ENCODE measurements at regions not wholly inside any gene's neighbourhood (a gene's known extent, or its start where the extent isn't known, plus 50 kb on each side); places are given as distances from the start of the nearest gene placed in this dataset.

DNA sequence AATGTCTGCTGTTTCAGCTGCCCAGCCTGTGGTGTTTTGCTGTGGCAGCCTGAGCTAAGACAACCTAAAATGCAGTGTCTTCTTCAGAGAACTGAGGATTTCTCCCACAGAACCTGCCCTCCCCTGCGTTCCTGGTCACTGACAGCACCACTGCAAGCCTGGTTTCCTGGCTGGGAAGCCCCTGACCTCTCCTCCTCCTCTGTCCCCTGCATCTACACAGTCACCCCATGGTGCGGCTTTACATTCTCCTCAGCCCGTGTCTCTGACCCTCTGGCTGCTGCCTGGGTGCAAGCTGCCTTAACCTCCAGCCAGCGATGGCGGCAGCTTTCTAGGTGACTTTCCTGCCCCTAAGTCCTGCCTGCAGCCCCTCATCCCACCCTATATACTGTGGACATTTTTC is 337.3 kb upstream of the ZNF32 start:
- DNase-seq: no peak

DNA sequence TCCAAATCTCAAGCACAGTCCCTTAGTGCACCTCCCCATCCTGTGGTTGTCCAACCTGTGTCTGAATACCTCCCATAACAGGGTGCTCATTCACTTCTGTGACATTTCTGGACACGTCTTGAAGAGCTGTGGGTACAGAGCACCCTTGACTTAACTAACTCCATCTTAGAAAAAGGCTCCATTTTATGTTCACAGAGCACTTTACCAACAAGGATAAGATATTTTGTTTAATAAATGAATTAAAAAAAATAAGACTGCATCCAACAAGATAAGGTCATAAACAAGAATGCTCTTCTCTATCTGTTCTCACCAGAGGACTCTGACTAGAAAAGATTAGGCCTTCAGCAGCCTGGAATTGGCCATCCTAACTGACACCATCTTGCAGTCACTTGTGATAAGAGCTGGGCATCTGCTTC is 335.2 kb upstream of the ZNF32 start:
- no peak for DNase-seq

DNA sequence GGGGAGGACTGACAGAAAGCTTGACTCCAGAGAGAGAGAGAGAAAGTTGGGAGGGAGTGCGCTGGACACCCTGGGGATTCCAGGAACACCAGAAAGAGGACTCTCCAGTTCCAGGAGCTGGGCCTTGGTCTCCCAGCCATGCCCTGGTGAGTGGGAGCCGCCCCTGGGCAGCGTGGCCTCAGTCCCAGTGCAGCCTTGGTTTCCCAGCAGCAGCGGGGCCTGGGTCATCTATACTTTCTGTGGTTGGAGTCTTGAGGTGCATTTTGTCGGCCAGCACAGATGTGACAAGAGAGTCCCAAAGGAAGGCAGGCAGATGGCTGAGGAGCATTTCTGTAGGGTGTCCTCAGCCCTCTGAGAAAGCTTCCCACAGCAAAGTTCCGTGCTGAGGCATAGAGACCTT is 334.7 kb upstream of the ZNF32 start:
- no peak for DNase-seq

DNA sequence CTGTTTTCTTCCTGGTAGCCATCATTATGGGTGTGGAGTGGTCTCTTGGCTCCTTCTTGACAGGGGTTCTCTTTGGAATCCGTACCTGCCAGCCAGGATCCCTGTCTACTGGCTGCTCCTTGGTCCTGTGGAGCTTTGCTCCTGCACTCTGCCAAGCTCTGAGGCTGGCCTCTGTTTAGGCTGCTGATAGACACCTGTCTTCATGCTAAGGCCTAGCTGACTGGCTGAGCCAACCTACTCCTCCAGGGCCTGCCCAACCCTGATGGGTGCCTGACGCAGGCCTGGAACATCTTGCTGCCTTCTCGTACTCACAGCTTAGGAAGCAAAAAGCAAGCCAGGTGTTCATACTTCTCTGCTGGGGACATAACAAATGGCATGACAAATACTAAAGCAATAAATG is 333.6 kb upstream of the ZNF32 start:
- no peak for DNase-seq

DNA sequence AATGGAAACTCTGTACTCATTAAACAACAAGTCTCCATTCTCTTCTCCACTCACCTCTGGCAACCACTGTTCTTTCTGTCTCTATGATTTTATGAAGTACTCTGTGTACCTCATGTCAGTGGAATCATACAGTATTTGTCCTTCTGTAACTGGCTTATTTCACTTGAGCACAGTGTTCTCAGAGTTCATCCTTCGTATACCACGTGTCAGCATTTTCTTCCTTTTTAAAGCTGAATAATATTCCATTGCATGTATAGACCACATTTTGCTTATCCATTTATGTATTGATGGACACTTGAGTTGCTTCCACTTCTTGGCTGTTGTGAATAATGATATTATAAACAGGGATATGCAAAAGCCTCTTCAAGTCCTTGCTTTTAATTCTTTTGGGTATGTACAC is 333.0 kb upstream of the ZNF32 start:
- no peak for DNase-seq

DNA sequence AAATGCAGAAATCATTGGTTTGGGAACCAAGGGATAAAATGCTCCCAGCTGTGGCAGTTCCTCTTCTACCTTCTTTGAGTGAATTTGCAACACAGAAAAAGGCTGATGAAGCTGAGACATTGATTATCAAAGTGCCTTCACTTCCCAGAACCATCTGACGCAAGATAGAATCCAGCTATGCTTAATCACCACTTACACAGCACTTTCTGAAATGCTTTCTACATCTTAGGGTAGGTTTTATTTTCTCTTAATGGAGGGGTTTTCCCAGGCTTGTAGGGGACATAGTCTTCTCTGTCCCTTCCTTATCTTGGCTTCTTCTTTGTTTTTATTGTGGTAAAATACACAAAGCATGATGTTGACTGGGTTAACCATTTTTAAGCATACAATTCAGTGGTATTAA is 332.6 kb upstream of the ZNF32 start:
- no peak for DNase-seq

DNA sequence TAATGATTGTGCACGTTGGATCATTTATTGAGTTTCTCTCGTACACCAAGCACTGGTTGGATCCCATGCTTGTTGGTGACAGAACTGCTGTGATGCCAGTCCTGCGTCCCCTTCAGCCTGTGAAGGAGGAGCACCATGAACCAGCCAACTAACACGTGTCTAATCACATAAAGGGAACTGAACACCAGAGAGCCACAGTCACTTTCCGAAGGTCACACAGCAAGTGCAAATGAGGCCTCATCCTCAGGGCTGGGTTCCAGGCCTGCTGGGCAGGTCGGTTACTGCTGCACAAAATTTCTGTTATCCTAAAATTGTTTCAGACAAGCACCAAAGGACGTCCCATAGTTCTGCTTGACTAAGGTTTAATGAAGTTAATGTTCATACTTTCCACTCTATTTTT is 332.0 kb upstream of the ZNF32 start:
- no peak for DNase-seq

DNA sequence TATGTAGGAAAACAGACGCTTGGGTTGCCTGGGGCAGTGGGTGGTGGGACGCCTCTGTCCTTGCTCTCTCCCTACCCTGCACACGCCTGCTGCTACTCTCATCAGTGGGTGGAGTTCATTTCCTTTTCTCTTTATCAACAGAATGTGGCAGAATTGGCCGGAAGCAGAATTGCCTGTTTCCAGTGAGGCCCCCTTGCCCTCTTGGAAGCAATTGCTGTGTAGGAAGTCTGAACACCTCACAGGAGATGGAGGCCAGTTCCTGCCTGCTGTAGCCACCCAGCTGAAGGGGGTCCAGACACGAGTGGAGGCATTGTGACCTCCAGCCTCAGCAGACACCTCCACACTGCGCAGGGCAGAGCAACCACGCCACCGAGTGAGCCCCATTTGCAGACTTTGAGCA is 331.6 kb upstream of the ZNF32 start:
- no peak for DNase-seq

DNA sequence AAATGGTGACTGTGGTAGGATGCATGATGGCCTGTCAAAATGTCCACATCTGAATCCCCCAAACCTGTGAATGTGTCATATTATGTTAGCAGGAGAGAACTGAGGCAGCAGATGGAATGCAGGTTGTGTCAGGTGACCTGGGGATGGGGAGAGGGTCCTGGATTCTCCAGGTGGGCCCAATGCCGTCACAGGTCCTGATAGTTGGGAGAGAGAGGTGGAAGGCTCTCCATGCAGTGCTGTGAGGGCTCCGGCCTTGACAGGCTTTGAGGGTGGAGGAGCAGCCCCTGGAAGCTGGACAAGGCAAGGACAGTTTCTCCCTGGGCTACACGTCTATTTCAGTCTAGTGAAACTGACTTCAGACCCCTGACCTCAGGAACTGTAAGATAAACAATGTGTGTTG is 330.9 kb upstream of the ZNF32 start:
- DNase-seq: no peak

DNA sequence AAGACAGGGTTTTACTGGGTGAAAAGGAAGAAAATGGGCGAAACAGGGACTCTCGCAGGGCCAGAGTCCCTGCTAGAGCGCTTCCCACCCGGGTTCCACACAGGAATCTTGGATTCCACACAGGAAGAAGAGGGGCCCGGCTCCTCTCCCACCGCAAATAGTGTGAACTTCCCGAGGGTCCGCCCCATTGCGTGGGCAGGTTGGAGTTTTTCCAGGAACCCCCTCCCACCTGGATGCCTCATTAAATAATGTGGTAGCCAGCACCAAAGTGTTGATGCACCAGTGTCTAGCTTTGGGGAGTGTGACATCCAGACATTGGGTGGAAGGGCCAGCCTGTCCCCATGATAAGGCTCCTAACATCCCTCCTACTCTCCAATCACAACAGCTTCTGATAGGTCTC is 330.3 kb upstream of the ZNF32 start:
- no peak for DNase-seq

DNA sequence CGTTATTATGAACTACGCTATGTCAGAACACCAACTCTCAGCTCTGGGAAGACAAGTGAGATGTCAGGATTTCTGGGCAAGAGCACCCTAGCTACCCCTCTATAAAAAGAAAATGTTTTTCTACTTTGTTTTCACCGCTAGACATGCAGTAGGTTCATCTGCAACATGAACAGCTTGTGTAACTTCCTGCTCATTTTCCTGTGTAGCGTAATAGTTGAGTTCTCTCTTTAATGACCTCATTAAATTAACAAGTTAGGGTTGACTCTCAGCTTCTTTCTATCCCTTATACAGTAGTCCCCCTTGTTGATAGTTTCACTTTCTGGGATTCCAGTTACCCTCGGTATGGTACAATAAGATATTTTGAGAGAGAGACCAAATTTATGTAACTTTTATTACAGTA is 329.4 kb upstream of the ZNF32 start:
- no peak for DNase-seq

DNA sequence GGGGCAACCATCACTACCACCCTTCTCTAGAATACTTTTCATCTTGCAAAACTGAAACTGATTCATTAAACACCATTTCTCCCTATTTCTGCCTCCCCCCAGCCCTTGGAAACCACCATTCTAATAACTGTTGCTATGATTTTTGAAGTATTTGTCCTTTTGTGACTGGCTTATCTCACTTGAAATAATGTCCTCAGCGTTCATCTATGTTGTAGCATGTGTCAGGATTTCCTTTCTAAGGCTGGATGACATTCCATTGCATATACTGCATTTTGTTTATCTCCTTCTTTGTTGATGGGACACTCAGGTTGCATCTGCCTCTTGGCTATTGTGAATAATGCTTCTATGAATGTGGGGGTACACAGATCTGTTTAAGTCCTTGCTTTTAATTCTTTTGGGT is 327.6 kb upstream of the ZNF32 start:
- no peak for DNase-seq

DNA sequence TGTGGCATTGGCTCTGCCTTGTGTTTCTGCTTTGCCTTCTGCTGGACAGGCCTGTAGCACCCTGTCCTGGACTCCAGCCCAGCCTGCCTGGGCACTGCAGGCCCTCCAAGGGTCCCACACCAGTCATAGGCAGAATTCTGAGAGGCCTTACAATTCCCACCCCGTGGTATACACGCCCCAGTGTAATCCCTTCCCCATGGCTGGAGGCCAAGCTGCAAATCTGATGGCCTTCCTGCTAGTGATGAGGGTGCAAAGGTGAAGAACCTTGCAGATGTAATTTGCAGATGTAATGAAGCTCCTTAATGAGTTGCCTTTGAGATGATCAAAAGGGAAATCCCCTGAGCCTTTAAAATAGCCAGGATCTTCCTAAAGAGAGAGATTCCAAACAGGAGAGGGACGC is 325.1 kb upstream of the ZNF32 start:
- DNase-seq: no peak

DNA sequence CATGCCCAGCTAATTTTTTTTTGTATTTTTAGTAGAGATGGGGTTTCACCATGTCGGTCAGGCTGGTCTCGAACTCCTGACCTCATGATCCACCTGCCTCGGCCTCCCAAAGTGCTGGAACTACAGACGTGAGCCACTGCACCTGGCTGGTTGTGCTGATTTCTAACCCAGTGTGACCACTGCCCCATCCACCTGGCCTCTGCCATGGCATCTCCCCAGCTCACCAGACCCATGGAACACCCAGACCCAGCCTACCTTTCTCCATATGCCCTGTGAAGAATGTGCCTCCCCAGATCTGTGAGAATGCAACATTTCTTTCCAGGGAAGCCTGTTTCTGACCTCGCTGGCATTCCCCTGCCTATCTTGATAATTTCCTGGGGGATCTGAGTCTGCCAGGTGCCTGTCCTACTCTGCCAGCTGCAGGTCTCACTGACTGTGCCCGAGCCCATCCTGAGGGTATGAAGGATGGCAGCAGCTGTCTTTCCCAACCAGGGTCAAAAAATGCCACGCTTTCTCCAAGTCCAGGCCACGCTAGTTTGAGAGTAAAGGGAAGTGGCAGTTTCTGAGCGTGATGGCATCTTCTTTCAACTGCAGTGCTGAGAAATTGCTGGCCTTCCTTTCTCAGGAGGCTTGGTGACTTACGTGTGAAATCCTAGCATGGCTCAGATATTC is 324.4 kb upstream of the ZNF32 start:
- DNase-seq: no peak

DNA sequence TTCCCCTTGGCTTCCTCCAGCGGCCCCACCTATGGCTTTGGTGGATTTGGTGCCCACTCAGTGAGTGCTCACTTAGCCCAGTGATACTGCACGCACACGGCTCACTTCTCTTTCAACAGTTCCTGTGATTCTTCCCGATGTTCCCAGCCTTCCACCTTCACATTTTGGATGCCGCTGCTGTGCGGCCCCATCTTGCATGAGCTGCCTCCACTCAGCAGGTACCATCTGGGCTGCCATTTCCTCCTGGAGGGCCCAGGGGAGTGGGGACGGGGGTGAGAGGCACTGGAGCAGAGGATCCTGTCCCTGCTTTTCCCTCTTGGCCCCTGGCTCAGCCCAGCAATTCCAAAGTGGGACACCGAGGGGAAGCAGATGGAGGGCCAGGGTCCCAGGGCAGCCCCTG is 323.3 kb upstream of the ZNF32 start:
- DNase-seq: no peak

DNA sequence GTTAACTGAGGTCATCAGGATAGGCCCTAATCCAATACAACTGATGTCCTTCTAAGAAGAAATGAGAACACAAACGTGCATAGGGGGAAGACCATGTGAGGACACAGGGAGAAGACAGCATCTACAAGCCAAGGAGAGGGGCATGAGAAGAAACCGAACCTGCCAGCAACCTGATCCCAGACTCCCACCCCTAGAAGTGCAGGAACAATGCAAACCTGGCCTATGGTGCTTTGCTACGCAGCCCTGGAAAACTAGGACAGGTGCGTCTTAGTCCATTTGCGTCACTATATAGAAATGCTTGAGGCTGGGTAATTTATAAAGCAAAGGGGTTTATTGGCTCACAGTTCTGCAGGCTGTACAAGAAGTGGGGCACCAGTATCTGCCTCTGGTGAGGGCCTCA is 322.6 kb upstream of the ZNF32 start:
- DNase-seq: no peak

DNA sequence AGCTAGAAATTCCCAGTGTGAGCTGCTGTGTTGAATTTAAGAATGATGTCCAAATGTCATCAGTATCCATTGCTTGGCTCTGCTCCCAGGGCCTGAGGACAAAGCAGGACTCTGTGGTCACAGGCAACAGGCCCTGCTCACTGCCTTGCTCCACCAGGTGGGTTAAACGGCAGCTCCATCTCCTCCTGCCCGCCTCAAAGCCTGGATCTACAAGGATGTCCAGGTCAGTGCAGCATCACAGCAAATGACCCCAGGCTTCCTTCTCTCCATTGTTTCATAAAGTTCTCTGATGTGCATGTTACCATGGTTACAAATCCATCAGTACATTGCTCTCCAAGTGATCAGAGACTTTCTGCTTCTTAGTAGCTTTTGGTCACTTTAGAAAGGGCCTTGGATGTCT is 322.0 kb upstream of the ZNF32 start:
- DNase-seq: no peak

DNA sequence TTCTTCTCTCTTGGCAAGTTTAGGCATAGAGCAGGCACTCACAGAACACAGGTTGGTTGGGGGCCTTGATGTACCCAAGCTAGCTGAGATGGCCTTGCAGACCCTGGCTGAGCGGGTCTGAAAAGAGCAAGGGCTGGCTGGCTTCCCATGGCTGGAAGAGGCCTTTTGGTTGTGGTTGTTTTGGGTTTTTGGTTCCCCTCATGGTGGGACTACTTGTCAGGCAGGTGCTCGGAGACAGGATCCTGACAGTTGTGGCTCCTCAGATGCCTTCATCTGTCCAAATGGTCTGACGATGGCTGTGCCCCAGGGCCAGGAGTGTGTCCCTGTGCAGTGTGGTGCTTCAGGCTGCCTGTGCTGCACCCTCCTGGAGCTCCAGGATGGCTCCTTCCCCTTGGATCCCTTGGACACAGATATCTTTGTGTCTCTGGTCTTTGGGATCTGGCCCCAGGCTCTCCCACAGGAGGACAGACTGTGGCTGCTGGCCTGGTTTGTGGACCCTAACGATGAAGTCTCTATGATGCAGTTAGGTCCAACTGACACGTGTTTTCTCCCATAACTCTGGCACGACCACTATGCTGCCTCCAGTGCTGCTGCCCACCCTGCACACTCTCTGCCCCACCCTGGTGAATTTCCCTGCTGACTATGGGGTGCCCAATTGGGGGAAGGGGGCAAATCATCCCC is 321.5 kb upstream of the ZNF32 start:
- DNase-seq: no peak

DNA sequence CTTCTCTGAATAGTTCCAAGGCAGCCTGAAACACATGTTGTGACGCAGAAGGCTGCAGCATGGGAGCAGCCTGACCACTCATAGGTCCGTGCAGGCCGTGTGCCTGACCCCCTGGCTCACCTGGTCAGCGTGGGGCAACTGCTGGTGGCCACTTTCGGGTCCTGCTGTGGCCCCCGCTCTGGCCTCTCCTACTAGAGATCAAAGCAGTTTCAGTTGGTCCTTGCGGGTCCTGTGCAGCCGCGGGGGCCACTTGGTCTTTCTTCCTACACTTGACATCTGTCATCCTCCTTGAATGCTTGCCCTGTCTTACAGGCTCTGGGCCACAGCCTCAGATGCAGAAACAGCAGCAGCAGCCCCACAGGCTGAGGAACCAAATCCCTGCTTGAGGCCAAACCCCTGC is 320.8 kb upstream of the ZNF32 start:
- no peak for DNase-seq

DNA sequence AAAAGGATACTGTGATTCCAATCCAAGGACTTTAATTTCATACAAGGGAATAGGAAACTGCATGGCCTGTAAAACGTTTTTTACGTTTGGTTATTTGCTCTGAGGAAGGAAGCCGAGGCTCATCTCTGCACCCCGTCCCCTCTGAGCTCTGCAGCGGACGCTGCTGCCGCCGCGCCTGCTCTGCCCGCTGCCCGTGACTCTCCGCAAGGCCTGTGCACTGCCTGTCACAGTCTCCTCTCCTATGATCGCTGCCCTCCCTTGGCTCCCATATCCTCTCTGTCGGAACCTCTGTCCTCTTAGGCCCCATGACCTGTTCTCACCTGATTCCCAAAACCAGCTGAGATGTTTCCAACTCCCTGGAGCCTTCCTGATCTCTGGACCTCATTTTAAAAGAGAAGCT is 320.3 kb upstream of the ZNF32 start:
- DNase-seq: no peak

DNA sequence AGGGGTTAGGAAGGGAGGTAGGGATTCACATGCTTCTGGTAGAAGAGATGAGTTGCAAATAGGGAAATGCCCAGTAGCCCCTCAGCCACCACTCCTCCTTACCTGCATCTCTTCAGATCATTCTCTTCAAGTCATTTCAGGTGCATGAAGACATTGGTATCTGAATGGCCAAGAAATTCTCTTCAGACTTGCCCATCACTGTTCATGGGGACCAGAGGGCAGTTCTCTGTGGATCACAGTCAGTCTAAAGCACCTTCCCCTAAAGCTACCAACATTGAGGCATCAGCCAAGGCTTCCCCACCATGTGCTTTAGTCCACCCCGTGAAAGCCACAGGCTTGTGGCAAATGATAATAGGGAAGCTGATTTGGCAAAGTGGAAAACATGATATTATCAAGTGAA is 319.4 kb upstream of the ZNF32 start:
- DNase-seq: no peak

DNA sequence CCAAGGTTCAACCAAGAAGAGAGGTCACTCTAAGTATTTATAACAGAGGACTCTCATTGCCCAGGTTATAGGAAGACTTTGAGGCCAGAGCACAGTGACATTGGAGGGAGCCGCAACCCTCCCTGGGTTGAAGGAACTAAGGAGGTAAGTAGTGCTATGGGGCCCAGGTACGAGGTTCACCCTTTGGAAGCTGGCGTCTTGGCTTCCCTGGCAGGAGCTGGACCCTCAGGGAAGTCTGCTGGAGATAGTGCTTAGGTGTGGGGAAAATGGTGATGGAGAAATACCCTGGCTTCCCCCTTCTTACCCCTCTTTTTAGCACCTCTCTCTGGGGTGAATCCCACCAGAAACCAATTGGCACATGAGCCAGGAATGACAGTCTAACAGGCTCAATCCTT is 317.9 kb upstream of the ZNF32 start:
- no peak for DNase-seq

DNA sequence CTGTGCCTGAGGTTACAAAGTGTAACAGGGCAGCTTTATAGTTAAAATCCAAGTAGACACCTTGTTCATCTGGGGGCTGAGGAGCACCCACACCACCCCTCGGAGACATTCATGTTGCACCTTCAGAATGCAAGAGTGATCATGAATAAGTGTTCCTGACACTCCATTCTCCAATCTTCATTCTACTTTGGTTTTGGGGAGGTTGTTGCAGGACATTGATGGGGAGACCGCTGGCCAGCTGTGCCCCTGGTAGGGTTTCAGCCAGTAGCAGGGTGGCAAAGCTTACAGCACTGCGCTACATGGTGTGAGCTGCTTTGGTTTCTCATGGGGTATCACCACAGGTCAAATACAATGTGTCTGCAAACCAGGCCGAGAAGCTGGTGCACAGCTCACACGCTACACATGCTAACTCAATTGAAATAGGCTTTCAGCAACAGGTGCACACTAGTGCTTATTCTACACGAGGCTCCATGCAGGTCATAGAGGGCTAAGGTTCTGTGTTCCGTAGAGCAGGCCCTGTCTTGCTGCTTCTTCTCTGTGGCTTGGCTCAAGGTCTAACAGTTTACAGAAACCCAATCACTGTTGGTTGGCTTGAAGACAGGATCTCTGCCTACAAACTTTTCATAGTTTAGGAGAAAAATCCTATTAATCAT is 317.4 kb upstream of the ZNF32 start:
- DNase-seq: no peak

DNA sequence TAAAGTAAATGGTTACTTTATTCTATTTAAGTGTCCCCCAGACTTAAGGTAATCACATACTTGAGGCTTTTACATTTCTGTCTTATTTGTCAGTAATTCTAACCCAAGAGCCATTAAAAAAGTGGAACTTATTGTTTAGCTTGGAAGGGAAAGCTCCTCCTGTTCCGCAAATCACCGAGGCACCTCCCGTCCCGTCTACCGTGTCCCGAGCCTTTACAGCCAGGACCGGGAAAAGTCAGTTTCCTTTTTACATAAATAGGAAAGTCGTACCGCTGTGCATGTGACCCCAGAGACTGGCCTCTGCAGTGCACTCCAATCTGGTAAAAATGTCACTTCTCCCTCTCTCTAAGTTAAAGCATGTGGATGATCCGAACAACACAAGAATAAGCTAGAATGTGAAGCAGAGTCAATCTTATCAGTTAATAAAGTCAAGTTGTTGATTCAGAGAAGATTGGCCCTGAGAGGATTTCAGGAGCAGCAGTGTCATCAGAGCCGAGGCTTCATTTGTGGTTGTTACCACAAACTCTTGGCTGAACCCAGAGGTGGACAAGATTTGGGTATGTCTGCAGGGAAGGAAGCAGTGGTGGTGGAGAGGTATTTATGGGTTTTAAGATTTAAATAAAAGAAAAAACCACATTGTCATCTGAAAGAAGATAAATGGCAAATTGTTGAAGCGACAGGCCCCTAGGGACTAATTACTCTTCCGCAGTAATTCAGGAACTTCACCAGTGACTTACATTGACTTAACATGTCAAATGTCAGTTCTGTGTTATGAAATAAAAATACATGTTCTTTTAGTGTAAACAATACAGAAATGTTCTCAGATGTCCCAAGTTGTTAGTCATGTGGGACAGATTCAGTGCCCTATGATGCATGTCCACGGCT is 316.6 kb upstream of the ZNF32 start:
- DNase-seq: no peak
